Suprapubic skin (tissue), 4 donors: ENCODE measurements at regions not wholly inside any gene's neighbourhood (a gene's known extent, or its start where the extent isn't known, plus 50 kb on each side); places are given as distances from the start of the nearest gene placed in this dataset.

Experiments
- DNase-seq, 2 donors: peaks; one replicate each; pipeline ENCODE4 v3.0.0-alpha.2; 2019; ENCODE audit warnings: low spot score in 2 of 2
- H3K27ac ChIP-seq: fragments of 200-600 bp; sonication (generic); one replicate; pipeline ENCODE4 v1.5.1; 2019
- H3K27me3 ChIP-seq: fragments of 200-600 bp; sonication (generic); one replicate; pipeline ENCODE4 v1.5.1; 2019
- H3K36me3 ChIP-seq: fragments of 200-600 bp; sonication (generic); one replicate; pipeline ENCODE4 v1.5.1; 2019
- H3K4me1 ChIP-seq: fragments of 200-600 bp; sonication (generic); one replicate; pipeline ENCODE4 v1.5.1; 2019
- H3K4me3 ChIP-seq: fragments of 200-600 bp; sonication (generic); one replicate; pipeline ENCODE4 v1.5.1; 2019; ENCODE audit warnings: mild to moderate bottlenecking
- H3K9me3 ChIP-seq: fragments of 200-600 bp; sonication (generic); one replicate; pipeline ENCODE4 v1.5.1; 2019
- EP300 ChIP-seq: sonication (generic); formaldehyde crosslinking; IDR thresholded peaks from one replicate; pipeline ENCODE4 v1.6.1; 2017; ENCODE audit warnings: antibody characterized with exemption
- POLR2A ChIP-seq, 2 donors: fragments of 450-650 bp; IDR thresholded peaks; one replicate each; pipeline ENCODE4 v1.6.1; 2017; ENCODE audit warnings: antibody characterized with exemption in 2 of 2, mild to moderate bottlenecking in 2 of 2, moderate library complexity in 2 of 2
- POLR2AphosphoS5 ChIP-seq, 3 donors: sonication (generic); formaldehyde crosslinking; IDR thresholded peaks; one replicate each; pipeline ENCODE4 v1.6.1; 2017; ENCODE audit warnings: antibody characterized with exemption in 3 of 3
- WGBS: methylation state at CpG from one replicate; pipeline ENCODE4 v1.1.5; 2018; 5-methylcytosine and 5-hydroxymethylcytosine counted together
- TF ChIP-seq, protein P1 (sequence below), 2 donors: fragments of 200-600 bp in 1 of 2; fragments of 450-650 bp in 1 of 2; sonication (generic) in 1 of 2; IDR thresholded peaks; one replicate each; pipeline ENCODE4 v1.5.1; 2016 to 2019; ENCODE audit warnings: antibody characterized with exemption in 2 of 2, mild to moderate bottlenecking in 1 of 2, moderate library complexity in 1 of 2

DNA sequence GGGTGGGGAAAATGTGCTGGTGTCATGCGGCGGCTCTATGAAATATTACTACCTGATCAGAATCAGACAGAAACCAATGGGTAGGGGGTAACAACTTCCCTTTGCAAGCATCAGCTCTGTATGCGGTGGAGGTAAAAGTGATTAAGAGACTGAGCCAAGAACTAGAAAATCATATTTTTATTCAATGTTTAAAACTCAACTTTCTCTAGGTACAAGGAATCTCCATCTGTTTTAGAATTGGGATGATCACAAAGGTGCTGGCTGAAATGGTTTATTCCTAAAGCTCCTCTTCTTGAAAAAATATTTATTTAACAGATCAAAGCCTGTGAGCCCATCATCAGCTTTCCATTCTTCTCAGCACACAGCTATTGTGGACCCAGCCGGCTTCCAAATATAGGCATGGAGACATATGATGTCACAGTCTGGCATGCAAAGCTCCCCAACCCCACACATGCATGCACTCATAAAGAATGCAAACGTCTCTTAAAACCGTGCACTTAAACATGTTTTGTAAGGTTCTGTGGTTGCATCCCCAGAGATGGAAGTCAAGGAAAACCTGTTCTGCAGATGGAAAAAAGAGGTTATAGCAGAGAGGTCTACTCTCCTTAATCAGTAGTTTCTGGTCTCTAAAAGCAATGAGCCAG is 126.0 kb downstream of the SKIDA1 start:
- H3K4me1 ChIP-seq: peaks cover 38% of the 10 kb centered on the region
- no peaks in the 10 kb centered on the region for H3K27me3 ChIP-seq
- DNase-seq: no peak
- H3K9me3 ChIP-seq: no peaks in the 10 kb centered on the region
- 30% methylated on average over 6 of the region's 6 CpGs for WGBS
- H3K27ac ChIP-seq: no peak overlapping the region
- no peak for TF ChIP-seq POLR2A (IDR thresholded peaks at IDR 0.05)
- TF ChIP-seq, protein P1, sequence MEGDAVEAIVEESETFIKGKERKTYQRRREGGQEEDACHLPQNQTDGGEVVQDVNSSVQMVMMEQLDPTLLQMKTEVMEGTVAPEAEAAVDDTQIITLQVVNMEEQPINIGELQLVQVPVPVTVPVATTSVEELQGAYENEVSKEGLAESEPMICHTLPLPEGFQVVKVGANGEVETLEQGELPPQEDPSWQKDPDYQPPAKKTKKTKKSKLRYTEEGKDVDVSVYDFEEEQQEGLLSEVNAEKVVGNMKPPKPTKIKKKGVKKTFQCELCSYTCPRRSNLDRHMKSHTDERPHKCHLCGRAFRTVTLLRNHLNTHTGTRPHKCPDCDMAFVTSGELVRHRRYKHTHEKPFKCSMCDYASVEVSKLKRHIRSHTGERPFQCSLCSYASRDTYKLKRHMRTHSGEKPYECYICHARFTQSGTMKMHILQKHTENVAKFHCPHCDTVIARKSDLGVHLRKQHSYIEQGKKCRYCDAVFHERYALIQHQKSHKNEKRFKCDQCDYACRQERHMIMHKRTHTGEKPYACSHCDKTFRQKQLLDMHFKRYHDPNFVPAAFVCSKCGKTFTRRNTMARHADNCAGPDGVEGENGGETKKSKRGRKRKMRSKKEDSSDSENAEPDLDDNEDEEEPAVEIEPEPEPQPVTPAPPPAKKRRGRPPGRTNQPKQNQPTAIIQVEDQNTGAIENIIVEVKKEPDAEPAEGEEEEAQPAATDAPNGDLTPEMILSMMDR (IDR thresholded peaks at IDR 0.05): no peak
- no peak for TF ChIP-seq EP300
- TF ChIP-seq POLR2AphosphoS5 (IDR thresholded peaks at IDR 0.05): no peak
- no peak overlapping the region for H3K4me3 ChIP-seq
- no peaks in the 10 kb centered on the region for H3K36me3 ChIP-seq

DNA sequence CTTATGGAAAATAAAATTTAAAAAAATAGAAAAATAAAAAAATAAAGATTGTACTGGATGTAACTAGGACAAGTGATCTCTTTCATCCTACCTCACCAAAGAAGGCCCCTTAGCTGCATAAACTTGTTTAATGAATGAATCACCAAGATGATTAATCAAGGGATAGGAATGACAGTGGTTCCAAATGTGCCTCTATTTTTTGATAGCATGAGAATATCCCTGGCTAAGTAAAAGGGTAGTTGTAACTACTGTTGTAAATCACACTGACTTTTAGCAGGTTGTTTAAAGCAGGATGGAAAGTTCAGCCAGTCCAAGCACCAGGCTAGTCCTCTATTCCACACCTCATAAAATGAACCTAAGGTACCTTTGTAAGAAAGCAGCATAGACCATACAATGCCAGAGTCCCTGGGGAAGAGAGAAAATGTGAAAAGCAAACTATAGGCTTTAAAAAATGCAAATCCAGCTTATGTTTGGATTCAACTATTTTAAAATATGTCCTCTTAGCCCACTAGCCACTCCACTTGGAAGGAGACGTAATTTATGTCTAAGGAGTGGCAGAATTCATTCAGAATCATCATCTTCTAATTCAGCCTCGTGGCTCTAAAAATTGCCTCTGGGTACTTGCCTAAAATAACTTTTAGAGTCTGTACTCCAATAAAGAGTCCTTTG is 126.8 kb downstream of the SKIDA1 start:
- Histone ChIP-seq H3K4me3 (no peak overlapping the region), H3K36me3 (no peaks in the 10 kb centered on the region), H3K9me3 (no peaks in the 10 kb centered on the region), H3K27me3 (no peaks in the 10 kb centered on the region), H3K4me1 (peaks cover 35% of the 10 kb centered on the region), H3K27ac (no peak overlapping the region)
- WGBS: 25% methylated on average over 2 of the region's 2 CpGs
- no peak for DNase-seq
- TF ChIP-seq, protein P1 (IDR thresholded peaks at IDR 0.05): no peak
- TF ChIP-seq POLR2AphosphoS5 (IDR thresholded peaks at IDR 0.05): no peak
- TF ChIP-seq EP300: no peak
- TF ChIP-seq POLR2A (IDR thresholded peaks at IDR 0.05): no peak

DNA sequence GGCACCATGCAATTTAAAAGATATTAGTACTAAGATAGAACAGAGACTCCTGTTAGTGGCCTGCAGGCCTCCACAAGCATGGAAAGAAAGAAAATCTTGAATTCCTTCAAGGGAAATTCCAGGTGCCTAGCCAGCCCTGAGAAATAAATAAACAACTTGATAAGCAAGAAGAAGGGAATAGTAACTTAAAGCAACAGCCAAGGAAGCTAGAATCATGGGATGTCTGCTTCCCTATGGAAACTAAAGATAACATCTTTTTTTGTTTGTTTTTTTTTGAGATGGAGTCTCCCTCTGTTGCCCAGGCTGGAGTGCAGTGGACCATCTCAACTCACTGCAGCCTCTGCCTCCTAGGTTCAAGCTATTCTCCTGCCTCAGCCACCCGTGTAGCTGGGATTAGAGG is 128.6 kb downstream of the SKIDA1 start:
- Histone ChIP-seq H3K4me1 (peaks cover 19% of the 10 kb centered on the region), H3K27ac (no peak overlapping the region), H3K36me3 (no peaks in the 10 kb centered on the region), H3K27me3 (no peaks in the 10 kb centered on the region), H3K9me3 (no peaks in the 10 kb centered on the region), H3K4me3 (no peak overlapping the region)
- DNase-seq: no peak
- TF ChIP-seq EP300 (no peak), POLR2AphosphoS5 (IDR thresholded peaks at IDR 0.05) (no peak), POLR2A (IDR thresholded peaks at IDR 0.05) (no peak)
- TF ChIP-seq, protein P1 (IDR thresholded peaks at IDR 0.05): no peak
- 69% methylated on average over 1 of the region's 1 CpG for WGBS

DNA sequence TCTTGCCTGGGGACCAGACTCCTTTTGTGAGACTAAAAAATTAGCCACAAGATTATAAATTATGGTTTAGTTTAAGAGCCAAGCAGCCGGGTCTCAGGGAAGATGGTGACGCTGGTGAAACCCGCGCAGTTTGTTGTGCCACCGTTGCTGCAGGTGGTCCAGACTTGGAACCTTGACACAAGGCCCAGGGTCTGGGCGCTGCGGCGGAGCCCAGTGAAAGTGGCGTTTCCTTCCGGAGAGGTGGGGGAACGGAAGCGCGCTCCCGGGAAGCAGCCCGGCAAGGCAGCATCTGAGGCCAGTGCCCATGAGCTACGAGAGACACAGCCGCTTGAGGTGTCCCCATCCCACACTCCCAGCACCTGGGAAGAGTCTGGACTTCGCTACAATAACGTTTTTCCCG is 131.6 kb downstream of the SKIDA1 start:
- Histone ChIP-seq H3K27me3 (no peaks in the 10 kb centered on the region), H3K27ac (no peak overlapping the region), H3K36me3 (no peaks in the 10 kb centered on the region), H3K9me3 (no peaks in the 10 kb centered on the region), H3K4me3 (no peak overlapping the region), H3K4me1 (peaks cover 5% of the 10 kb centered on the region)
- no peak for DNase-seq
- TF ChIP-seq EP300 (no peak), POLR2A (IDR thresholded peaks at IDR 0.05) (no peak), POLR2AphosphoS5 (IDR thresholded peaks at IDR 0.05) (no peak)
- TF ChIP-seq, protein P1 (IDR thresholded peaks at IDR 0.05): no peak
- 95% methylated on average over 20 of the region's 20 CpGs for WGBS

DNA sequence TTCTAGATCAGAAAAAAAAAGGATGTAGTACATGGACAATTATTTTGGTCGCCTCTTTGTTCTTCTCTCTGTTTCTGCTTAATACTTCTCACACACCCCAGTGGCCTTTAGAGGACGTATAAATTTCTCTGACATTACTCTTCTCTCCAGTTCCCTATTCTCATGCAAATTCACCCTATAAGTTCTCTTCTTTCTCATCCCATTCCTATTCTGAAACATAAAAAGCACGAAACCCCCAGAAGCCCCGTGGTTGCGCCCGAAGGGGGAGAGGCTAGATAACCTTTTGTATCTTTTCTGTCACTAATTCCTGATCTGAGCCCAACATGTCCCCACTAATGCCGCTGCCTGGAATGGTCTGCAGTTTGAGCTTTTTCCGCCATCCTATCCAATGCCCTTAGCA is 136.9 kb downstream of the SKIDA1 start:
- no peak for DNase-seq
- WGBS: 77% methylated on average over 8 of the region's 8 CpGs
- no peaks in the 10 kb centered on the region for H3K27me3 ChIP-seq
- H3K27ac ChIP-seq: no peak overlapping the region
- TF ChIP-seq EP300: no peak
- TF ChIP-seq POLR2A (IDR thresholded peaks at IDR 0.05): no peak
- TF ChIP-seq, protein P1 (IDR thresholded peaks at IDR 0.05): no peak
- TF ChIP-seq POLR2AphosphoS5 (IDR thresholded peaks at IDR 0.05): no peak
- H3K4me3 ChIP-seq: no peak overlapping the region
- no peaks in the 10 kb centered on the region for H3K9me3 ChIP-seq
- no peaks in the 10 kb centered on the region for H3K4me1 ChIP-seq
- no peaks in the 10 kb centered on the region for H3K36me3 ChIP-seq
